Transverse colon (tissue), 4 donors: ENCODE measurements at regions not wholly inside any gene's neighbourhood (a gene's known extent, or its start where the extent isn't known, plus 50 kb on each side); places are given as distances from the start of the nearest gene placed in this dataset.

Source experiments
- DNase-seq: peaks from one replicate; pipeline ENCODE4 v3.0.0-alpha.2; 2019
- H3K27ac ChIP-seq, 4 donors: fragments of 200-600 bp; sonication (generic); 2 replicates each; pipeline ENCODE4 v1.5.1; 2016 to 2018; ENCODE audit warnings: inconsistent platforms in 4 of 4
- H3K27me3 ChIP-seq: fragments of 200-600 bp; sonication (generic); 2 replicates; pipeline ENCODE4 v1.5.1; 2017; ENCODE audit warnings: inconsistent platforms
- H3K36me3 ChIP-seq, 4 donors: fragments of 200-600 bp; sonication (generic); 2 replicates each; pipeline ENCODE4 v1.5.1; 2017 to 2019; ENCODE audit warnings: inconsistent platforms in 4 of 4
- H3K4me1 ChIP-seq, 4 donors: fragments of 200-600 bp; sonication (generic); 2 replicates each; pipeline ENCODE4 v1.5.1; 2017 to 2020; ENCODE audit warnings: inconsistent platforms in 4 of 4
- H3K4me3 ChIP-seq, 4 donors: fragments of 200-600 bp; sonication (generic); 1 replicate in 1 of 4; 2 replicates in 3 of 4; pipeline versions ENCODE4 v1.5.1 to v1.6.1; 2017 to 2019; ENCODE audit warnings: inconsistent platforms in 4 of 4
- H3K9me3 ChIP-seq, 2 donors: fragments of 200-600 bp; sonication (generic); 2 replicates each; pipeline ENCODE4 v1.5.1; 2017 to 2019; ENCODE audit warnings: inconsistent platforms in 2 of 2
- CTCF ChIP-seq, 5 experiments: fragments of 200-600 bp in 3 of 5; fragments of 450-650 bp in 2 of 5; sonication (generic) in 3 of 5; IDR thresholded peaks; 1 replicate in 2 of 5; 2 replicates in 3 of 5; pipeline ENCODE4 v1.5.1; 2016 to 2017; ENCODE audit warnings: antibody characterized with exemption in 5 of 5, inconsistent platforms in 3 of 5, mild to moderate bottlenecking in 2 of 5, moderate library complexity in 1 of 5
- EP300 ChIP-seq: sonication (generic); formaldehyde crosslinking; IDR thresholded peaks from one replicate; pipeline ENCODE4 v1.6.1; 2017; ENCODE audit warnings: antibody characterized with exemption, low read depth
- POLR2A ChIP-seq: fragments of 450-650 bp; IDR thresholded peaks from one replicate; pipeline ENCODE4 v1.6.1; 2016; ENCODE audit warnings: antibody characterized with exemption, mild to moderate bottlenecking, moderate library complexity
- POLR2AphosphoS5 ChIP-seq, 3 donors: sonication (generic); formaldehyde crosslinking; IDR thresholded peaks; one replicate each; pipeline ENCODE4 v1.6.1; 2016; ENCODE audit warnings: antibody characterized with exemption in 3 of 3
- WGBS, 2 donors: methylation state at CpG; one replicate each; pipeline ENCODE4 v1.1.5; 2018; ENCODE audit warnings: low coverage in 1 of 2; 5-methylcytosine and 5-hydroxymethylcytosine counted together
- in situ Hi-C, 4 donors: fragments of 200-750 bp; cut with MboI; loops; one replicate each; pipeline versions ENCODE4 v1.15.0 to v1.15.1; 2017; ENCODE audit warnings: low sequenced_read_pairs in 3 of 4, low pct_ligation_motif_present in 1 of 4, low pct_unique_long_range_greater_than_20kb in 1 of 4
- intact Hi-C: fragments of 100-400 bp; cut with DNase I; formaldehyde crosslinking; loops from one replicate; pipeline ENCODE4 v1.15.1; 2023; ENCODE audit warnings: low total_unique reads

DNA sequence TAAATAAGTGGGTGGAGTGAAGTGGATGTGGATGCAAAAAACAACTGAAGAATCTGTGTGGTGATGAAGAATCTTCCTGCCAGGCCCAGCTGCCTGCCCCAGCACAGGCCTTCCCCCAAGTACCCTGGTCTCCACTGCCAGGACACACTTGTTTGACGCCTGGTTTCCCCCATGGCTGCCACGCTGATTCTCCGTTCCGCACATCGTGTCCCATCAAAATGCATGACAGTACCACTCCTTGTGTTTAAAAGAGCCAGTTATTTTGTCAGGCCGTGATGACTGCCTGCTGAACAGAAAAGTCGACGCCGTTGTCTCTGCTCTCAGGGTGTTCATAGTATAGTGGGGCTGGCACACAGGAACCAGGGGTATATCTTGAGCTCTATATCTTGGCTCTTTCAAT, 50.3 kb upstream of the KYNU start:
- WGBS, 2 donors = 94 to 100% methylated on average over 3 to 9 of the region's 9 CpGs
- H3K36me3 ChIP-seq = no peaks in the 10 kb centered on the region
- intact Hi-C loops = no loop called here
- TF ChIP-seq POLR2A = no peak
- TF ChIP-seq CTCF (IDR thresholded peaks at IDR 0.05) = no peak
- no peak for TF ChIP-seq POLR2AphosphoS5 (IDR thresholded peaks at IDR 0.05)
- no peak for TF ChIP-seq EP300
- no peaks in the 10 kb centered on the region for H3K4me1 ChIP-seq
- no peak for DNase-seq
- no peak overlapping the region for H3K4me3 ChIP-seq
- no peak overlapping the region for H3K27ac ChIP-seq
- no peaks in the 10 kb centered on the region for H3K9me3 ChIP-seq
- H3K27me3 ChIP-seq = no peaks in the 10 kb centered on the region
- in situ Hi-C loops = no loop called here

DNA sequence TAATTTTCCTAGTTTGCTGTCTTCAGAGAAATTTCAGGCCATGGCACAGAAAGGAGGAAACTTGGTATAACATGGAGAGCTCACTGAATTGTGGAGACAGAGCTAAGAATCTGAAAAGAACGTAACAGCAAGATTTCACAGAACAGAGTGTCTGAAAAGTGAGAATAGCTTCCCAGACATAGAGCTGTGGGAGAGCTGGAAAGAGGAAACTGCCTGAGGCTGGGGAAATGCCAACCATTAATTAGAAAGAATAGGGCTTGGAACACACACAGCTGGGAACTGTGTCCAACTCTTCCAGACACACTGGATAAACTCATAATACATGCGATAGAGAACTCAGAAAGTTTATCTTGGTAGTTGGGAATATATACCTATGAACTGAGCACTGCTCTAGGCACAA, 51.6 kb upstream of the KYNU start:
- in situ Hi-C loops (no loop called here), intact Hi-C loops (no loop called here)
- H3K4me1 ChIP-seq = no peaks in the 10 kb centered on the region
- no peaks in the 10 kb centered on the region for H3K27me3 ChIP-seq
- H3K9me3 ChIP-seq = no peaks in the 10 kb centered on the region
- H3K4me3 ChIP-seq = no peak overlapping the region
- TF ChIP-seq POLR2A (no peak), EP300 (no peak), CTCF (IDR thresholded peaks at IDR 0.05) (no peak)
- H3K27ac ChIP-seq = no peak overlapping the region
- WGBS, 2 donors = 76 to 78% methylated on average over 2 of the region's 2 CpGs
- no peaks in the 10 kb centered on the region for H3K36me3 ChIP-seq
- no peak for DNase-seq

DNA sequence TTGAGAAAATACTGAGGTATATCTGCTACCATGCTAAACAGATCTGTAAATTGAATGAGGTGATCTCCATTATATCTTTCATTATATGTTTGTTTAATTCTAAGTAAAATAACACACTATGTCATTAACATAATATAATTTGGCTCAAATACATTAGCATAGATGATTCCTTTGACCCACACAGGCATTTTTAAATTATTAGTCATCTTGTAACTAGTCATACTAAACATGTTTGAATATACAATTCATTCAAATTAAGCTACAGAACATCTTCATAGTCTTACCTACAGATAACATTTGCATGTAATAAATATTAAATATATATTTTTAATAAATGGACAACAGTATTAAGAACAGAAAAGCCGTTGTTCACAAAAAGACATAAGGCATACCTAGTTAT, 52.7 kb upstream of the KYNU start:
- no peak overlapping the region for H3K4me3 ChIP-seq
- H3K36me3 ChIP-seq = no peaks in the 10 kb centered on the region
- intact Hi-C loops (no loop called here), in situ Hi-C loops (no loop called here)
- no peak for DNase-seq
- no peaks in the 10 kb centered on the region for H3K4me1 ChIP-seq
- no peak for TF ChIP-seq POLR2A
- TF ChIP-seq POLR2AphosphoS5 (IDR thresholded peaks at IDR 0.05) = no peak
- TF ChIP-seq EP300 = no peak
- TF ChIP-seq CTCF (IDR thresholded peaks at IDR 0.05) = no peak
- no peak overlapping the region for H3K27ac ChIP-seq
- H3K9me3 ChIP-seq = no peaks in the 10 kb centered on the region
- H3K27me3 ChIP-seq = no peaks in the 10 kb centered on the region
- 40 to 82% methylated on average over 1 of the region's 1 CpG for WGBS, 2 donors

GRCh38 chr2:142822190-142822589, 55.3 kb upstream of the KYNU start:
- no peaks in the 10 kb centered on the region for H3K9me3 ChIP-seq
- no peak overlapping the region for H3K4me3 ChIP-seq
- no peak for DNase-seq
- H3K27me3 ChIP-seq = no peaks in the 10 kb centered on the region
- H3K27ac ChIP-seq = no peak overlapping the region
- WGBS, 2 donors = 51 to 68% methylated on average over 3 of the region's 3 CpGs
- H3K36me3 ChIP-seq = no peaks in the 10 kb centered on the region
- in situ Hi-C loops (no loop called here), intact Hi-C loops (no loop called here)
- TF ChIP-seq CTCF (IDR thresholded peaks at IDR 0.05) (no peak), POLR2AphosphoS5 (IDR thresholded peaks at IDR 0.05) (no peak), POLR2A (no peak), EP300 (no peak)
- no peaks in the 10 kb centered on the region for H3K4me1 ChIP-seq
